ENCODE measurements at regions not wholly inside any gene's neighbourhood (a gene's known extent, or its start where the extent isn't known, plus 50 kb on each side); places are given as distances from the start of the nearest gene placed in this dataset.
A peak's percentile ranks its signal among the peaks of the same experiment; 100 is the strongest.

- intact Hi-C loops (cut with DNase I; ENCODE audit: low total_unique reads) (loop anchor here (2.0 kb wide), 1 partner anchor 17 kb away; no protein-coding TSS in a partner anchor), in situ Hi-C loops (cut with MboI; ENCODE audit: low sequenced_read_pairs in 4 of 4) (no loop called here)
- no peaks in the 10 kb centered on the region for H3K9me3 ChIP-seq
- H3K27ac ChIP-seq: peak overlapping the region; percentile 94 to 98 (median 97)
- no peaks in the 10 kb centered on the region for H3K27me3 ChIP-seq
- peaks cover 97 to 100% of the 10 kb centered on the region in 2 donors for H3K4me1 ChIP-seq
- ATAC-seq: no peak
- H3K36me3 ChIP-seq: no peaks in the 10 kb centered on the region
- peak overlapping the region; percentile 20 to 44 (median 40) for H3K4me3 ChIP-seq
- DNase-seq: peak in 1 of 2 donors; percentile 28
- no peak for TF ChIP-seq POLR2A (IDR thresholded peaks at IDR 0.05)
- TF ChIP-seq CTCF (IDR thresholded peaks at IDR 0.05 in 4 of 5, conservative IDR thresholded peaks at IDR 0.05 in 1 of 5): no peak
Observed at GRCh38 chr22:46089426-46090035, 60.8 kb upstream of the PPARA start.

GRCh38 chr22:46090036-46090591 lies 60.2 kb upstream of the PPARA start:
- H3K4me1 ChIP-seq: peaks cover 99 to 100% of the 10 kb centered on the region in 2 donors
- peak overlapping the region; percentile 94 to 98 (median 97) for H3K27ac ChIP-seq
- H3K4me3 ChIP-seq: peak overlapping the region in 3 of 4 donors; percentile 20 to 44 (median 39)
- TF ChIP-seq CTCF (IDR thresholded peaks at IDR 0.05 in 4 of 5, conservative IDR thresholded peaks at IDR 0.05 in 1 of 5): no peak
- peak; percentile 38 to 39 for TF ChIP-seq POLR2A (IDR thresholded peaks at IDR 0.05)
- ATAC-seq: peak; percentile 36 to 37
- no peaks in the 10 kb centered on the region for H3K36me3 ChIP-seq
- no peaks in the 10 kb centered on the region for H3K9me3 ChIP-seq
- no peaks in the 10 kb centered on the region for H3K27me3 ChIP-seq
- peak; percentile 80 to 92 for DNase-seq
- intact Hi-C loops (cut with DNase I; ENCODE audit: low total_unique reads) (no loop called here), in situ Hi-C loops (cut with MboI; ENCODE audit: low sequenced_read_pairs in 4 of 4) (no loop called here)

DNA sequence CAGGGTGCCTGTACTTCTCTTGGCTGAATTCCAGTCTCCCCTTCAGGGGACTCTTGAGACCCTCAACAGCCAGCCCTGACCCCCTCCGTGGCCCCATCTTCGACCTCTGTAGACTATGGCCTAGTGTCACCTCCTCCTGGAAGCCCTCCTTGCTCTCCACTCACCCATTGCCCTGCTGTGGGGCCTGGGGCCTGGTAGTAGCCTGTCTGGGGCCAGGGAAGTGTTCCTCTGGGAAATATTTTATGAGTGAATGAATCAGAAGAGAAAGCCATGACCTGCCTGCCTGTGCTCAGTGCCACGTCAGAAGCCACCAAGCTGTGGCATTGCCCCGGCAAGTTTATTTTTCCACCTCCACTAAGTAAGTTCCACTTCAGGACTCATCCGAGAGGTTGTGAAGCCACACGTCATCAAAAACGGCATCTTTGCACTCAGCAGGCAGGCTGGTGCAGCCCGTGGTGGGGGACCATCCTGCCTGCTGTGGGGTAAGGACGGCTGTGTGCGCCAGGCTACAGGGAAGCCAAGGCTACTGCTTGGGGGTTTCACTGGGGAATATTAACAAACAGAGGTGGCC lies 59.6 kb upstream of the PPARA start:
- no peak for DNase-seq
- in situ Hi-C loops (cut with MboI; ENCODE audit: low sequenced_read_pairs in 4 of 4) (no loop called here), intact Hi-C loops (cut with DNase I; ENCODE audit: low total_unique reads) (no loop called here)
- H3K4me1 ChIP-seq: peaks cover 93 to 100% of the 10 kb centered on the region in 2 donors
- ATAC-seq: no peak
- H3K27me3 ChIP-seq: no peaks in the 10 kb centered on the region
- no peaks in the 10 kb centered on the region for H3K36me3 ChIP-seq
- TF ChIP-seq CTCF (IDR thresholded peaks at IDR 0.05 in 4 of 5, conservative IDR thresholded peaks at IDR 0.05 in 1 of 5) (no peak), POLR2A (IDR thresholded peaks at IDR 0.05) (no peak)
- no peaks in the 10 kb centered on the region for H3K9me3 ChIP-seq
- peak overlapping the region in 1 of 4 donors; percentile 39 for H3K4me3 ChIP-seq
- H3K27ac ChIP-seq: peak overlapping the region; percentile 94 to 98 (median 97)

DNA sequence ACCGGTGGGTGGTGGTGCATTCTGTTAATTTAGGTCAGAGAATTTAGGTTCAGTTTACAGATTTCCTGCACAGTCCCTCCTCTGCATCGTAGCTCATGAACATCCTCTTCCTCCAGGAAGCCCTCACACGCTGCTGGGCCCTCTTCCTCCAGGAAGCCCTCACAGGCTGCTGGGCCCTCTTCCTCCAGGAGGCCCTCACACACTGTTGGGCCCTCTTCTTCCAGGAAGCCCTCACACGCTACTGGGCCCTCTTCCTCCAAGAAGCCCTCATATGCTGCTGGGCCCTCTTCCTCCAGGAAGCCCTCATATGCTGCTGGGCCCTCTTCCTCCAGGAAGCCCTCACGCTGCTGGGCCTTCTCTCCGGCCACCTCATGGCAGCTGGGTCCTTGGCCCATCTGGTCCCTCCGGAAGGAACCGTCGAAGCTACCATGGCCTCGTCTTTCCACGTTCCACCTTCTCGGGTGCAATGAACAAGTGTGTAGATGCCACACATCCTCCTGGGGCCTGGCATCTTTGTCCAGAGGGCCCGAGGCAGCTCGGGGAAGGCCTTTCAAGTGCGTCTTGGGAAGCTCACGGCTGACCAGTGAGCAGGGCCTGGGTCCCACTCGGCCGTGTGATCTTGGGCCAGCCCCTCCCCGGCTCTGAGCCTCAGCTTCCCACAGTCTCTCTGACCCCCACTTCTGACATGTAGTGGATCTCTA lies 58.9 kb upstream of the PPARA start:
- Histone ChIP-seq H3K4me3 (no peak overlapping the region), H3K27me3 (no peaks in the 10 kb centered on the region), H3K9me3 (no peaks in the 10 kb centered on the region), H3K4me1 (peaks cover 88 to 100% of the 10 kb centered on the region in 2 donors), H3K27ac (peak overlapping the region; percentile 94 to 98 (median 97)), H3K36me3 (no peaks in the 10 kb centered on the region)
- intact Hi-C loops (cut with DNase I; ENCODE audit: low total_unique reads) (no loop called here), in situ Hi-C loops (cut with MboI; ENCODE audit: low sequenced_read_pairs in 4 of 4) (no loop called here)
- TF ChIP-seq POLR2A (IDR thresholded peaks at IDR 0.05) (no peak), CTCF (IDR thresholded peaks at IDR 0.05 in 4 of 5, conservative IDR thresholded peaks at IDR 0.05 in 1 of 5) (no peak)
- DNase-seq (peak in 1 of 2 donors; percentile 14), ATAC-seq (no peak)
